ENCODE measurements at regions not wholly inside any gene's neighbourhood (a gene's known extent, or its start where the extent isn't known, plus 50 kb on each side); places are given as distances from the start of the nearest gene placed in this dataset.

DNA sequence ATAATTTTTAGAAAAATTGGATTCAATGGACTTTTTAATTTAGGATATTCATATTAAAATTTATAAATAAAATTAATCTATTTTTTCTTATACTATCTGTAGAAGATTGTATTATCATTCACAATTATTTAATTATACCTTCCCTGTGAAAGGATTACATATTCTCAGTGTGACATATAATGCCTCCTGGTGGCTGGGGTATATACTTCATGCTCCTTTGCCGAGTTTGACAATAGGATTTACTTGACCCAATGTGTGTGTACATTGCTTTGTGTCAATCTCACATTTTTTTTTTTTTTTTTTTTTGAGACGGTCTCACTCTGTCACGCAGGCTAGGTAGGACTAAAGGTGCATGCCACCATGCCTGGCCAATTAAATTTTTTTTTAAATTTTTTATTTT lies 230.0 kb upstream of the CHD6 start:
- no peak for TF ChIP-seq NRF1 (IDR thresholded peaks at IDR 0.05; ENCODE audit: low read depth, low read length)
- TF ChIP-seq EZH2 (IDR thresholded peaks at IDR 0.05; ENCODE audit: low read depth, low read length, severe bottlenecking), result no peak
- no peak for TF ChIP-seq POLR2A (IDR thresholded peaks at IDR 0.05; ENCODE audit: control extremely low read depth in 1 of 2, low read depth in 2 of 2, low read length in 2 of 2)
- no peak for TF ChIP-seq TAF1 (IDR thresholded peaks at IDR 0.05; ENCODE audit: low read depth, low read length)
- TF ChIP-seq, protein P1, sequence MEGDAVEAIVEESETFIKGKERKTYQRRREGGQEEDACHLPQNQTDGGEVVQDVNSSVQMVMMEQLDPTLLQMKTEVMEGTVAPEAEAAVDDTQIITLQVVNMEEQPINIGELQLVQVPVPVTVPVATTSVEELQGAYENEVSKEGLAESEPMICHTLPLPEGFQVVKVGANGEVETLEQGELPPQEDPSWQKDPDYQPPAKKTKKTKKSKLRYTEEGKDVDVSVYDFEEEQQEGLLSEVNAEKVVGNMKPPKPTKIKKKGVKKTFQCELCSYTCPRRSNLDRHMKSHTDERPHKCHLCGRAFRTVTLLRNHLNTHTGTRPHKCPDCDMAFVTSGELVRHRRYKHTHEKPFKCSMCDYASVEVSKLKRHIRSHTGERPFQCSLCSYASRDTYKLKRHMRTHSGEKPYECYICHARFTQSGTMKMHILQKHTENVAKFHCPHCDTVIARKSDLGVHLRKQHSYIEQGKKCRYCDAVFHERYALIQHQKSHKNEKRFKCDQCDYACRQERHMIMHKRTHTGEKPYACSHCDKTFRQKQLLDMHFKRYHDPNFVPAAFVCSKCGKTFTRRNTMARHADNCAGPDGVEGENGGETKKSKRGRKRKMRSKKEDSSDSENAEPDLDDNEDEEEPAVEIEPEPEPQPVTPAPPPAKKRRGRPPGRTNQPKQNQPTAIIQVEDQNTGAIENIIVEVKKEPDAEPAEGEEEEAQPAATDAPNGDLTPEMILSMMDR (IDR thresholded peaks at IDR 0.05; ENCODE audit: control extremely low read depth in 1 of 3, insufficient read depth in 1 of 3, low read depth in 1 of 3, low read length in 3 of 3), result peak in 2 of 3 experiments; percentile 25 to 45; a peak in 2 of 4 replicates
- TF ChIP-seq CHD2 (IDR thresholded peaks at IDR 0.05; ENCODE audit: low read length), result no peak
- no peak for TF ChIP-seq EP300 (IDR thresholded peaks at IDR 0.05; ENCODE audit: borderline replicate concordance in 1 of 2, low read depth in 2 of 2, low read length in 2 of 2)
- no peak for TF ChIP-seq JUN (IDR thresholded peaks at IDR 0.05; ENCODE audit: low read depth, low read length)
- no peak for TF ChIP-seq TEAD4 (IDR thresholded peaks at IDR 0.05; ENCODE audit: low read depth, low read length)
- no peak for TF ChIP-seq SIX5 (IDR thresholded peaks at IDR 0.05; ENCODE audit: low read depth, low read length)

Data from H1 (cell line).